HepG2 (cell line): ENCODE measurements at regions not wholly inside any gene's neighbourhood (a gene's known extent, or its start where the extent isn't known, plus 50 kb on each side); places are given as distances from the start of the nearest gene placed in this dataset.

Experiments
- ATAC-seq: fragments of 200-7000 bp; cut with Tn5 transposase; 3 replicates; pipeline ENCODE4 v1.9.1; 2020; ENCODE audit warnings: mild to moderate bottlenecking, moderate library complexity
- BruUV-seq: library from RNA; stranded (reverse); fragments of 400-500 nt; replicated peaks from 2 replicates; lab custom pipeline; 2021; lab: Mats Ljungman, UMichigan
- CTCF ChIA-PET: fragments of 300-600 bp; formaldehyde crosslinking; extraction: SDS; loops from one replicate; lab custom pipeline; 2021; ENCODE audit warnings: low total read pairs, inconsistent platforms, low intra/inter-chr PET ratio; lab: Yijun Ruan, JAX
- POLR2A ChIA-PET: fragments of 350-600 bp; sonication (Branson Sonifier 250); formaldehyde crosslinking; loops from one replicate; lab custom pipeline; 2020; ENCODE audit warnings: antibody characterized with exemption, inconsistent platforms; lab: Yijun Ruan, JAX
- DNase-seq: peaks from one replicate; pipeline ENCODE4 v3.0.0-alpha.2; 2015; ENCODE audit warnings: low spot score
- FAIRE-seq: peaks from 3 replicates; lab custom pipeline; 2011; peaks lifted over from hg19 to GRCh38; lab: Jason Lieb, UNC
- H2AFZ ChIP-seq: one replicate; pipeline ENCODE4 v1.6.1; 2011; ENCODE audit warnings: low read length, inconsistent platforms
- H3K27ac ChIP-seq: fragments of 300-600 bp; 3 replicates; pipeline ENCODE4 v1.8.0; 2011; ENCODE audit warnings: mixed run types, mild to moderate bottlenecking, mixed read lengths, low read length, inconsistent platforms; ENCODE audit not compliant: insufficient read depth; ENCODE audit errors: extremely low read length
- H3K27me3 ChIP-seq, 2 experiments: fragments of 200-600 bp in 1 of 2; 2 replicates in 1 of 2; 3 replicates in 1 of 2; pipeline versions ENCODE4 v1.6.0 to v1.8.0; 2011; ENCODE audit warnings: low read length in 2 of 2, mild to moderate bottlenecking in 2 of 2, moderate library complexity in 2 of 2, inconsistent platforms in 1 of 2; ENCODE audit not compliant: insufficient read depth in 2 of 2, control insufficient read depth in 1 of 2
- H3K36me3 ChIP-seq, 2 experiments: fragments of 200-600 bp in 1 of 2; replicated peaks in 1 of 2; 2 replicates in 1 of 2; 3 replicates in 1 of 2; pipeline versions ENCODE4 v1.5.1 to v1.8.0; 2011; ENCODE audit warnings: low read length in 2 of 2, inconsistent platforms in 1 of 2; ENCODE audit not compliant: insufficient read depth in 2 of 2, control insufficient read depth in 1 of 2
- H3K4me1 ChIP-seq: 2 replicates; pipeline ENCODE4 v1.5.1; 2012; ENCODE audit warnings: low read length, inconsistent platforms; ENCODE audit not compliant: insufficient read depth
- H3K4me2 ChIP-seq: 2 replicates; pipeline ENCODE4 v1.6.0; 2011; ENCODE audit warnings: low read depth, low read length, inconsistent platforms
- H3K4me3 ChIP-seq, 3 experiments: fragments of 200-600 bp in 1 of 3; sonication (generic), shearing (Covaris generic) in 1 of 3; replicated peaks in 1 of 3; 2 replicates each; pipeline ENCODE4 v1.5.1; 2011 to 2016; ENCODE audit warnings: low read length in 3 of 3, inconsistent platforms in 2 of 3, low read depth in 2 of 3, mild to moderate bottlenecking in 2 of 3, control low read depth in 1 of 3, mixed read lengths in 1 of 3; ENCODE audit not compliant: insufficient read depth in 1 of 3
- H3K79me2 ChIP-seq: one replicate; pipeline ENCODE4 v1.6.1; 2011; ENCODE audit warnings: low read length, inconsistent platforms; ENCODE audit not compliant: insufficient read depth
- H3K9ac ChIP-seq: 2 replicates; pipeline ENCODE4 v1.6.0; 2011; ENCODE audit warnings: mild to moderate bottlenecking, low read depth, low read length, inconsistent platforms; ENCODE audit not compliant: insufficient read depth
- H3K9me3 ChIP-seq: 2 replicates; pipeline ENCODE4 v1.5.1; 2012; ENCODE audit warnings: mild to moderate bottlenecking, low read length
- H4K20me1 ChIP-seq: 2 replicates; pipeline ENCODE4 v1.6.0; 2011; ENCODE audit warnings: inconsistent platforms, mild to moderate bottlenecking, low read length, moderate library complexity; ENCODE audit not compliant: insufficient read depth
- CEBPB ChIP-seq: IDR thresholded peaks from 2 replicates; pipeline ENCODE4 v1.6.1; 2011; ENCODE audit warnings: low read depth, low read length, improper control_type of control experiment, borderline replicate concordance
- DPF2 ChIP-seq: sonication (generic); formaldehyde crosslinking; IDR thresholded peaks from 2 replicates; pipeline ENCODE4 v1.4.0; 2020; ENCODE audit warnings: mild to moderate bottlenecking, low read depth, missing genetic modification reagents, borderline replicate concordance
- FOXA1 ChIP-seq, 2 experiments: fragments of 450-650 bp in 1 of 2; sonication (generic) in 1 of 2; formaldehyde crosslinking in 1 of 2; IDR thresholded peaks; 2 replicates each; pipeline versions ENCODE4 v1.4.0 to v1.6.1; 2016 to 2020; ENCODE audit warnings: missing genetic modification reagents in 1 of 2
- RAD51 ChIP-seq: fragments of 450-650 bp; IDR thresholded peaks from 2 replicates; pipeline ENCODE4 v1.6.1; 2016; ENCODE audit warnings: borderline replicate concordance
- REXO4 ChIP-seq: sonication (generic); formaldehyde crosslinking; IDR thresholded peaks from 2 replicates; pipeline ENCODE4 v1.8.0; 2022; ENCODE audit warnings: missing genetic modification reagents, mild to moderate bottlenecking, borderline replicate concordance
- SMAD3 ChIP-seq: sonication (generic); formaldehyde crosslinking; IDR thresholded peaks from 2 replicates; pipeline ENCODE4 v1.4.0; 2020; ENCODE audit warnings: missing genetic modification reagents
- SMC3 ChIP-seq: IDR thresholded peaks from 2 replicates; pipeline ENCODE4 v1.6.1; 2011; ENCODE audit warnings: low read length, improper control_type of control experiment
- SPEN ChIP-seq: sonication (generic); formaldehyde crosslinking; IDR thresholded peaks from 2 replicates; pipeline ENCODE4 v1.5.1; 2020; ENCODE audit warnings: low read depth, mild to moderate bottlenecking, missing genetic modification reagents
- TRIM24 ChIP-seq: sonication (generic); formaldehyde crosslinking; IDR thresholded peaks from 2 replicates; pipeline ENCODE4 v1.8.0; 2022; ENCODE audit warnings: mild to moderate bottlenecking, missing genetic modification reagents
- ZFP36L2 ChIP-seq: sonication (generic); formaldehyde crosslinking; IDR thresholded peaks from 2 replicates; pipeline ENCODE4 v1.4.0; 2020; ENCODE audit warnings: missing genetic modification reagents
- ZNF547 ChIP-seq: sonication (generic); formaldehyde crosslinking; IDR thresholded peaks from 2 replicates; pipeline ENCODE4 v1.5.1; 2020; ENCODE audit warnings: mild to moderate bottlenecking, missing genetic modification reagents
- ZNF746 ChIP-seq: sonication (generic); formaldehyde crosslinking; IDR thresholded peaks from 2 replicates; pipeline ENCODE4 v1.8.0; 2022; ENCODE audit warnings: mild to moderate bottlenecking, missing genetic modification reagents
- ZNF891 ChIP-seq: sonication (generic); formaldehyde crosslinking; IDR thresholded peaks from 2 replicates; pipeline ENCODE4 v1.5.0; 2020; ENCODE audit warnings: mild to moderate bottlenecking, missing genetic modification reagents
- WGBS: methylation state at CpG from one replicate; pipeline ENCODE4 v1.1.6; 2017; ENCODE audit warnings: low lambda C conversion rate; 5-methylcytosine and 5-hydroxymethylcytosine counted together
- in situ Hi-C: cut with HindIII; loops from 2 replicates; pipeline ENCODE4 v1.10.0; 2017; ENCODE audit warnings: low pct_unique_long_range_greater_than_20kb; ENCODE audit not compliant: extremely low pct_ligation_motif_present
- intact Hi-C: fragments of 100-400 bp; cut with micrococcal nuclease; formaldehyde crosslinking; loops from one replicate; pipeline ENCODE4 v1.10.0; 2022; ENCODE audit not compliant: unreplicated experiment
- TF ChIP-seq, protein P1 (sequence below): sonication (generic); formaldehyde crosslinking; IDR thresholded peaks from 2 replicates; pipeline ENCODE4 v1.4.0; 2020; ENCODE audit warnings: missing genetic modification reagents
- TF ChIP-seq, protein P2 (sequence below): sonication (generic); formaldehyde crosslinking; IDR thresholded peaks from 2 replicates; pipeline ENCODE4 v1.5.0; 2020; ENCODE audit warnings: missing genetic modification reagents

DNA sequence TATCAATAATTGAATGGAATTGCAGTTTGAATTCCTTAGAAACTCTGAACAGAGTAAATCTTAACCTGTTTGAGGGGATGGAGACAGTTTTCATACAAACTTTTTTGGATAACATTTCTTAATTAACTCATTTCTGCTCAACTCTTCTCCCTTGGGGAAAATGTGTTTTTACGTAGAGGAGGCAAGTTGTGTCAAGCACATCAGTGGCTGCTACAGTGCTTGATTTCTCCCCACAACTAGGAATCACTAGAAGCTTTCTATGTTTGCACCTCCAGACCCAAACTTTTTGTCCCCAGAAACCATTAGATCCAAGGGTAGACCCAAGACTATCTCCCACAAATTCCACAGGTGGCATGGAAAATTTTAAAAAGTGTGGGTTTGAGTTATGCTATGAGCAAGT lies 658.9 kb upstream of the FSHR start:
- no peak for DNase-seq
- POLR2A ChIA-PET, result no interaction called here
- intact Hi-C loops (no loop called here), in situ Hi-C loops (no loop called here)
- ATAC-seq, result no peak
- TF ChIP-seq, protein P1, sequence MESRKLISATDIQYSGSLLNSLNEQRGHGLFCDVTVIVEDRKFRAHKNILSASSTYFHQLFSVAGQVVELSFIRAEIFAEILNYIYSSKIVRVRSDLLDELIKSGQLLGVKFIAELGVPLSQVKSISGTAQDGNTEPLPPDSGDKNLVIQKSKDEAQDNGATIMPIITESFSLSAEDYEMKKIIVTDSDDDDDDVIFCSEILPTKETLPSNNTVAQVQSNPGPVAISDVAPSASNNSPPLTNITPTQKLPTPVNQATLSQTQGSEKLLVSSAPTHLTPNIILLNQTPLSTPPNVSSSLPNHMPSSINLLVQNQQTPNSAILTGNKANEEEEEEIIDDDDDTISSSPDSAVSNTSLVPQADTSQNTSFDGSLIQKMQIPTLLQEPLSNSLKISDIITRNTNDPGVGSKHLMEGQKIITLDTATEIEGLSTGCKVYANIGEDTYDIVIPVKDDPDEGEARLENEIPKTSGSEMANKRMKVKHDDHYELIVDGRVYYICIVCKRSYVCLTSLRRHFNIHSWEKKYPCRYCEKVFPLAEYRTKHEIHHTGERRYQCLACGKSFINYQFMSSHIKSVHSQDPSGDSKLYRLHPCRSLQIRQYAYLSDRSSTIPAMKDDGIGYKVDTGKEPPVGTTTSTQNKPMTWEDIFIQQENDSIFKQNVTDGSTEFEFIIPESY, result no peak
- TF ChIP-seq ZNF746 (CRISPR knock-in tag) (no peak), SPEN (no peak), DPF2 (CRISPR knock-in tag) (no peak), TRIM24 (CRISPR knock-in tag) (no peak), CEBPB (no peak), ZFP36L2 (no peak), SMC3 (no peak), FOXA1 (IDR thresholded peaks at IDR 0.05) (no peak), FOXA1 (CRISPR knock-in tag; IDR thresholded peaks at IDR 0.05) (no peak), SMAD3 (CRISPR knock-in tag) (no peak), RAD51 (no peak), REXO4 (CRISPR knock-in tag) (no peak), ZNF891 (CRISPR knock-in tag) (no peak), ZNF547 (CRISPR knock-in tag) (no peak)
- TF ChIP-seq, protein P2, sequence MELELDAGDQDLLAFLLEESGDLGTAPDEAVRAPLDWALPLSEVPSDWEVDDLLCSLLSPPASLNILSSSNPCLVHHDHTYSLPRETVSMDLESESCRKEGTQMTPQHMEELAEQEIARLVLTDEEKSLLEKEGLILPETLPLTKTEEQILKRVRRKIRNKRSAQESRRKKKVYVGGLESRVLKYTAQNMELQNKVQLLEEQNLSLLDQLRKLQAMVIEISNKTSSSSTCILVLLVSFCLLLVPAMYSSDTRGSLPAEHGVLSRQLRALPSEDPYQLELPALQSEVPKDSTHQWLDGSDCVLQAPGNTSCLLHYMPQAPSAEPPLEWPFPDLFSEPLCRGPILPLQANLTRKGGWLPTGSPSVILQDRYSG, result no peak
- H3K4me2 ChIP-seq, result no peak overlapping the region
- H3K36me3 ChIP-seq, result no peaks in the 10 kb centered on the region
- H4K20me1 ChIP-seq, result no peaks in the 10 kb centered on the region
- no peak overlapping the region for H3K4me3 ChIP-seq
- WGBS, result 25% methylated on average over 1 of the region's 1 CpG
- no peaks in the 10 kb centered on the region for H3K9me3 ChIP-seq
- FAIRE-seq, result no peak
- H3K27ac ChIP-seq, result no peak overlapping the region
- CTCF ChIA-PET, result no interaction called here
- BruUV-seq, result no TSS peak
- no peak overlapping the region for H2AFZ ChIP-seq
- no peaks in the 10 kb centered on the region for H3K79me2 ChIP-seq
- H3K4me1 ChIP-seq, result no peaks in the 10 kb centered on the region
- no peaks in the 10 kb centered on the region for H3K27me3 ChIP-seq
- no peak overlapping the region for H3K9ac ChIP-seq
